ENCODE measurements at regions not wholly inside any gene's neighbourhood (a gene's known extent, or its start where the extent isn't known, plus 50 kb on each side); places are given as distances from the start of the nearest gene placed in this dataset.

- FAIRE-seq: no peak
- Histone ChIP-seq H3K27ac (ENCODE audit: low read depth, low read length) (no peak overlapping the region), H3K79me2 (ENCODE audit: insufficient read depth, low read length) (no peaks in the 10 kb centered on the region), H3K4me1 (ENCODE audit: insufficient read depth, low read length) (no peaks in the 10 kb centered on the region), H3K9me3 (ENCODE audit: insufficient read depth, low read depth, low read length) (peaks cover 6% of the 10 kb centered on the region), H3K4me2 (ENCODE audit: low read length) (no peak overlapping the region), H3K36me3 (ENCODE audit: insufficient read depth, low read length) (no peaks in the 10 kb centered on the region), H3K4me3 (ENCODE audit: insufficient read depth, low read depth, low read length) (no peak overlapping the region), H4K20me1 (ENCODE audit: insufficient read depth, low read length) (no peaks in the 10 kb centered on the region), H2AFZ (ENCODE audit: low read depth, low read length) (no peak overlapping the region), H3K27me3 (ENCODE audit: insufficient read depth, low read length) (no peaks in the 10 kb centered on the region), H3K9ac (ENCODE audit: low read length) (no peak overlapping the region)
- no peak for DNase-seq (ENCODE audit: low read depth)
- no peak overlapping the region for H3K27ac Mint-ChIP-seq (ENCODE audit: unreplicated experiment)
- peaks cover 2% of the 10 kb centered on the region for H3K9me3 Mint-ChIP-seq (ENCODE audit: unreplicated experiment)
- H3K36me3 Mint-ChIP-seq (ENCODE audit: low read depth, unreplicated experiment): no peaks in the 10 kb centered on the region
- TF ChIP-seq, protein P1, sequence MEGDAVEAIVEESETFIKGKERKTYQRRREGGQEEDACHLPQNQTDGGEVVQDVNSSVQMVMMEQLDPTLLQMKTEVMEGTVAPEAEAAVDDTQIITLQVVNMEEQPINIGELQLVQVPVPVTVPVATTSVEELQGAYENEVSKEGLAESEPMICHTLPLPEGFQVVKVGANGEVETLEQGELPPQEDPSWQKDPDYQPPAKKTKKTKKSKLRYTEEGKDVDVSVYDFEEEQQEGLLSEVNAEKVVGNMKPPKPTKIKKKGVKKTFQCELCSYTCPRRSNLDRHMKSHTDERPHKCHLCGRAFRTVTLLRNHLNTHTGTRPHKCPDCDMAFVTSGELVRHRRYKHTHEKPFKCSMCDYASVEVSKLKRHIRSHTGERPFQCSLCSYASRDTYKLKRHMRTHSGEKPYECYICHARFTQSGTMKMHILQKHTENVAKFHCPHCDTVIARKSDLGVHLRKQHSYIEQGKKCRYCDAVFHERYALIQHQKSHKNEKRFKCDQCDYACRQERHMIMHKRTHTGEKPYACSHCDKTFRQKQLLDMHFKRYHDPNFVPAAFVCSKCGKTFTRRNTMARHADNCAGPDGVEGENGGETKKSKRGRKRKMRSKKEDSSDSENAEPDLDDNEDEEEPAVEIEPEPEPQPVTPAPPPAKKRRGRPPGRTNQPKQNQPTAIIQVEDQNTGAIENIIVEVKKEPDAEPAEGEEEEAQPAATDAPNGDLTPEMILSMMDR (IDR thresholded peaks at IDR 0.05; ENCODE audit: insufficient read depth, low read depth, low read length): no peak
- TF ChIP-seq EZH2 (IDR thresholded peaks at IDR 0.05; ENCODE audit: insufficient read depth, low read length): no peak
- no peaks in the 10 kb centered on the region for H3K4me1 Mint-ChIP-seq (ENCODE audit: low read depth, unreplicated experiment)
- H3K4me3 Mint-ChIP-seq (ENCODE audit: unreplicated experiment): no peak overlapping the region
- peaks cover 10% of the 10 kb centered on the region for H3K27me3 Mint-ChIP-seq (ENCODE audit: low read depth, unreplicated experiment)
Observed at GRCh38 chr20:20953738-20954618, 152.2 kb downstream of the LINC00237 start.

- no peaks in the 10 kb centered on the region for H3K36me3 Mint-ChIP-seq (ENCODE audit: low read depth, unreplicated experiment)
- H3K27me3 Mint-ChIP-seq (ENCODE audit: low read depth, unreplicated experiment): peaks cover 10% of the 10 kb centered on the region
- Histone ChIP-seq H2AFZ (ENCODE audit: low read depth, low read length) (no peak overlapping the region), H3K27me3 (ENCODE audit: insufficient read depth, low read length) (no peaks in the 10 kb centered on the region), H3K36me3 (ENCODE audit: insufficient read depth, low read length) (no peaks in the 10 kb centered on the region), H3K9me3 (ENCODE audit: insufficient read depth, low read depth, low read length) (peaks cover 6% of the 10 kb centered on the region), H3K79me2 (ENCODE audit: insufficient read depth, low read length) (no peaks in the 10 kb centered on the region), H4K20me1 (ENCODE audit: insufficient read depth, low read length) (no peaks in the 10 kb centered on the region), H3K27ac (ENCODE audit: low read depth, low read length) (no peak overlapping the region), H3K9ac (ENCODE audit: low read length) (no peak overlapping the region), H3K4me2 (ENCODE audit: low read length) (no peak overlapping the region), H3K4me3 (ENCODE audit: insufficient read depth, low read depth, low read length) (no peak overlapping the region), H3K4me1 (ENCODE audit: insufficient read depth, low read length) (no peaks in the 10 kb centered on the region)
- FAIRE-seq (no peak), DNase-seq (ENCODE audit: low read depth) (no peak)
- H3K27ac Mint-ChIP-seq (ENCODE audit: unreplicated experiment): no peak overlapping the region
- TF ChIP-seq EZH2 (IDR thresholded peaks at IDR 0.05; ENCODE audit: insufficient read depth, low read length): no peak
- TF ChIP-seq, protein P1 (IDR thresholded peaks at IDR 0.05; ENCODE audit: insufficient read depth, low read depth, low read length): no peak
- no peak overlapping the region for H3K4me3 Mint-ChIP-seq (ENCODE audit: unreplicated experiment)
- H3K9me3 Mint-ChIP-seq (ENCODE audit: unreplicated experiment): peaks cover 2% of the 10 kb centered on the region
- no peaks in the 10 kb centered on the region for H3K4me1 Mint-ChIP-seq (ENCODE audit: low read depth, unreplicated experiment)
Observed at GRCh38 chr20:20950620-20951019, 155.5 kb downstream of the LINC00237 start.
